GM23338 (cell line): ENCODE measurements at regions not wholly inside any gene's neighbourhood (a gene's known extent, or its start where the extent isn't known, plus 50 kb on each side); places are given as distances from the start of the nearest gene placed in this dataset.

Experiments
- ATAC-seq: fragments of 200-7000 bp; cut with Tn5 transposase; 3 replicates; pipeline ENCODE4 v1.9.1; 2020
- DNase-seq: peaks from one replicate; pipeline ENCODE4 v3.0.0-alpha.2; 2015; ENCODE audit warnings: low spot score
- H2AFZ ChIP-seq: fragments of 200-600 bp; sonication (generic); 2 replicates; pipeline ENCODE4 v1.8.0; 2016; ENCODE audit warnings: antibody characterized with exemption, mild to moderate bottlenecking, moderate library complexity
- H3F3A ChIP-seq: fragments of 200-600 bp; sonication (generic); replicated peaks from 2 replicates; pipeline ENCODE4 v1.8.0; 2017; ENCODE audit warnings: antibody characterized with exemption, mixed run types, low read depth
- H3K27ac ChIP-seq: fragments of 200-600 bp; sonication (generic); 2 replicates; pipeline ENCODE4 v1.6.1; 2016; ENCODE audit warnings: low read depth
- H3K27me3 ChIP-seq: fragments of 200-600 bp; sonication (generic); 2 replicates; pipeline ENCODE4 v1.8.0; 2016; ENCODE audit warnings: mild to moderate bottlenecking, mixed run types, moderate library complexity; ENCODE audit not compliant: insufficient read depth
- H3K36me3 ChIP-seq: fragments of 200-600 bp; sonication (generic); 2 replicates; pipeline ENCODE4 v1.8.0; 2016; ENCODE audit warnings: mild to moderate bottlenecking; ENCODE audit not compliant: insufficient read depth
- H3K4me1 ChIP-seq: fragments of 200-600 bp; sonication (generic); 2 replicates; pipeline ENCODE4 v1.8.0; 2016; ENCODE audit warnings: mild to moderate bottlenecking, moderate library complexity; ENCODE audit not compliant: insufficient read depth
- H3K4me2 ChIP-seq: fragments of 200-600 bp; sonication (generic); 2 replicates; pipeline ENCODE4 v1.7.1; 2017; ENCODE audit warnings: mixed run types
- H3K4me3 ChIP-seq: fragments of 200-600 bp; sonication (generic); 2 replicates; pipeline ENCODE4 v1.6.1; 2016; ENCODE audit warnings: mixed run types
- H3K79me2 ChIP-seq: fragments of 200-600 bp; sonication (generic); replicated peaks from 2 replicates; pipeline ENCODE4 v1.8.0; 2017; ENCODE audit warnings: mild to moderate bottlenecking; ENCODE audit not compliant: insufficient read depth
- H3K9me2 ChIP-seq: fragments of 200-600 bp; sonication (generic); 2 replicates; pipeline ENCODE4 v1.8.0; 2017; ENCODE audit not compliant: insufficient read depth
- H4K20me1 ChIP-seq: fragments of 200-600 bp; sonication (generic); replicated peaks from 2 replicates; pipeline ENCODE4 v1.8.0; 2017; ENCODE audit warnings: mild to moderate bottlenecking; ENCODE audit not compliant: insufficient read depth
- H3K27ac Mint-ChIP-seq: 2 replicates; pipeline ENCODE4 v1.8.0; 2020; ENCODE audit warnings: inconsistent platforms, mild to moderate bottlenecking, moderate library complexity, mixed read lengths
- H3K27me3 Mint-ChIP-seq: 3 replicates; pipeline ENCODE4 v1.8.0; 2022; ENCODE audit warnings: low read depth, mild to moderate bottlenecking, moderate library complexity, mixed read lengths, inconsistent platforms; ENCODE audit not compliant: insufficient read depth, poor library complexity
- H3K36me3 Mint-ChIP-seq: 3 replicates; pipeline ENCODE4 v1.8.0; 2021; ENCODE audit warnings: low read depth, mild to moderate bottlenecking, inconsistent platforms, moderate library complexity, mixed read lengths
- H3K4me1 Mint-ChIP-seq: 3 replicates; pipeline ENCODE4 v1.8.0; 2020; ENCODE audit warnings: mild to moderate bottlenecking, inconsistent platforms, mixed read lengths
- H3K4me3 Mint-ChIP-seq: 3 replicates; pipeline ENCODE4 v1.8.0; 2021; ENCODE audit warnings: moderate library complexity, mild to moderate bottlenecking, inconsistent platforms, mixed read lengths
- H3K9me3 Mint-ChIP-seq: 3 replicates; pipeline ENCODE4 v1.8.0; 2020; ENCODE audit warnings: moderate library complexity, mild to moderate bottlenecking, inconsistent platforms, mixed read lengths
- CREB1 ChIP-seq: fragments of 250-450 bp; sonication (Bioruptor Pico); IDR thresholded peaks from 2 replicates; pipeline ENCODE4 v1.5.0; 2020; ENCODE audit warnings: low read depth, mild to moderate bottlenecking, moderate library complexity
- CTCF ChIP-seq, 2 experiments: fragments of 200-600 bp in 1 of 2; sonication (generic) in 1 of 2; conservative IDR thresholded peaks; 2 replicates each; pipeline versions ENCODE4 v1.5.1 to v1.6.1; 2016 to 2017; ENCODE audit warnings: antibody characterized with exemption in 2 of 2, low read depth in 2 of 2, mild to moderate bottlenecking in 2 of 2, moderate library complexity in 1 of 2
- ETS1 ChIP-seq: IDR thresholded peaks from 2 replicates; pipeline ENCODE4 v1.6.1; 2016; ENCODE audit warnings: antibody characterized with exemption
- EZH2 ChIP-seq: fragments of 200-600 bp; sonication (generic); IDR thresholded peaks from one replicate; pipeline ENCODE4 v1.8.0; 2017; ENCODE audit warnings: antibody characterized with exemption, mild to moderate bottlenecking, low read depth; ENCODE audit not compliant: unreplicated experiment
- EZH2phosphoT487 ChIP-seq: fragments of 200-600 bp; sonication (generic); IDR thresholded peaks from one replicate; pipeline ENCODE4 v1.8.1; 2018; ENCODE audit warnings: antibody characterized with exemption; ENCODE audit not compliant: unreplicated experiment
- JUNB ChIP-seq: IDR thresholded peaks from one replicate; pipeline ENCODE4 v1.6.1; 2016; ENCODE audit warnings: antibody characterized with exemption; ENCODE audit not compliant: unreplicated experiment
- NANOG ChIP-seq: IDR thresholded peaks from 2 replicates; pipeline ENCODE4 v1.6.1; 2016; ENCODE audit warnings: antibody characterized with exemption, borderline replicate concordance
- POLR2AphosphoS5 ChIP-seq: IDR thresholded peaks from 2 replicates; pipeline ENCODE4 v1.6.1; 2016; ENCODE audit warnings: antibody characterized with exemption, low read depth
- REST ChIP-seq: IDR thresholded peaks from one replicate; pipeline ENCODE4 v1.6.1; 2018; ENCODE audit warnings: antibody characterized with exemption; ENCODE audit not compliant: unreplicated experiment
- STAT1 ChIP-seq: IDR thresholded peaks from one replicate; pipeline ENCODE4 v1.6.1; 2016; ENCODE audit warnings: antibody characterized with exemption; ENCODE audit not compliant: unreplicated experiment
- ZNF114 ChIP-seq: fragments of 250-450 bp; sonication (Bioruptor Pico); IDR thresholded peaks from 2 replicates; pipeline ENCODE4 v1.5.0; 2020; ENCODE audit warnings: mild to moderate bottlenecking, moderate library complexity
- ZNF331 ChIP-seq: fragments of 250-450 bp; sonication (Bioruptor Pico); IDR thresholded peaks from 2 replicates; pipeline ENCODE4 v1.5.0; 2020; ENCODE audit warnings: low read depth, mild to moderate bottlenecking, moderate library complexity

GRCh38 chr10:4615042-4615441 lies 211.0 kb upstream of the AKR1E2 start:
- H3F3A ChIP-seq, result no peaks in the 10 kb centered on the region
- Mint-ChIP-seq H3K4me3 (no peak overlapping the region), H3K9me3 (no peaks in the 10 kb centered on the region), H3K36me3 (no peaks in the 10 kb centered on the region), H3K27me3 (no peaks in the 10 kb centered on the region), H3K4me1 (no peaks in the 10 kb centered on the region), H3K27ac (no peak overlapping the region)
- H3K27me3 ChIP-seq, result no peaks in the 10 kb centered on the region
- H3K4me1 ChIP-seq, result no peaks in the 10 kb centered on the region
- H3K79me2 ChIP-seq, result no peaks in the 10 kb centered on the region
- no peak overlapping the region for H3K4me3 ChIP-seq
- no peaks in the 10 kb centered on the region for H3K9me2 ChIP-seq
- no peaks in the 10 kb centered on the region for H3K36me3 ChIP-seq
- no peak for DNase-seq
- no peak overlapping the region for H3K4me2 ChIP-seq
- ATAC-seq, result no peak
- no peaks in the 10 kb centered on the region for H4K20me1 ChIP-seq
- no peak for TF ChIP-seq NANOG
- TF ChIP-seq ZNF331 (CRISPR knock-in tag), result no peak
- no peak for TF ChIP-seq STAT1
- TF ChIP-seq JUNB, result no peak
- no peak for TF ChIP-seq ZNF114
- no peak for TF ChIP-seq EZH2
- no peak for TF ChIP-seq ETS1
- no peak for TF ChIP-seq REST
- no peak for TF ChIP-seq CTCF (conservative IDR thresholded peaks at IDR 0.05; ENCODE audit: low read depth in 2 of 2)
- no peak for TF ChIP-seq CREB1 (CRISPR knock-in tag)
- no peak overlapping the region for H3K27ac ChIP-seq
- H2AFZ ChIP-seq, result no peak overlapping the region

GRCh38 chr10:4609251-4609650 lies 216.8 kb upstream of the AKR1E2 start:
- peaks cover 2% of the 10 kb centered on the region for H3K27me3 Mint-ChIP-seq
- Histone ChIP-seq H3K4me2 (no peak overlapping the region), H3K4me3 (no peak overlapping the region), H3K79me2 (no peaks in the 10 kb centered on the region), H3K4me1 (no peaks in the 10 kb centered on the region), H3F3A (no peaks in the 10 kb centered on the region), H3K9me2 (no peaks in the 10 kb centered on the region), H3K27ac (no peak overlapping the region), H4K20me1 (no peaks in the 10 kb centered on the region), H3K36me3 (no peaks in the 10 kb centered on the region), H2AFZ (no peak overlapping the region), H3K27me3 (no peaks in the 10 kb centered on the region)
- H3K36me3 Mint-ChIP-seq, result no peaks in the 10 kb centered on the region
- H3K9me3 Mint-ChIP-seq, result no peaks in the 10 kb centered on the region
- ATAC-seq (no peak), DNase-seq (no peak)
- H3K27ac Mint-ChIP-seq, result no peak overlapping the region
- no peaks in the 10 kb centered on the region for H3K4me1 Mint-ChIP-seq
- H3K4me3 Mint-ChIP-seq, result no peak overlapping the region
- no peak for TF ChIP-seq ZNF114
- TF ChIP-seq CTCF (conservative IDR thresholded peaks at IDR 0.05; ENCODE audit: low read depth in 2 of 2), result no peak
- no peak for TF ChIP-seq EZH2
- TF ChIP-seq STAT1, result no peak
- no peak for TF ChIP-seq EZH2phosphoT487
- no peak for TF ChIP-seq POLR2AphosphoS5
- TF ChIP-seq ETS1, result no peak
- no peak for TF ChIP-seq ZNF331 (CRISPR knock-in tag)
